ENCODE measurements at regions not wholly inside any gene's neighbourhood (a gene's known extent, or its start where the extent isn't known, plus 50 kb on each side); places are given as distances from the start of the nearest gene placed in this dataset.

DNA sequence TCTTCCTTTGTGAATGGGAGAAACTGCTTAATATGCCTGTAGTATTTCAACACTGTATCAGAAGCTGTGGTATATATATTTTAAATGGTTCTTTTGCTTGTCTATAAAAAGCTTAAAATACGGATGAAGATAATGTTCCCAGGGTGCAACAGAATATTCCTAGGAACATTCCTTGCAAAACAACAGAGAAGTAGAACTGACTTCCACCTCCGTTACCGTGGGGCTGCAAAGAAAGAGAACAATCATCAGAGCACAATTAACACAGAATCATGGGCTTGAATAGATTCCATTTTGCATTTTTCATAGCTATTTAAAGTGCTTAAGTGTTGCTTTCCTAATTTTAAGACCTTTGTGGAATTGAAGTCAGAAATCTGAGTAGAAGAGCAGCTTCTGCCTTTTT lies 1227.7 kb downstream of the EFNB2 start:
- TF ChIP-seq POLR2AphosphoS5 (IDR thresholded peaks at IDR 0.05; ENCODE audit: low read depth, low read length), result no peak
- TF ChIP-seq TAF1 (IDR thresholded peaks at IDR 0.05; ENCODE audit: borderline replicate concordance, low read depth, low read length), result no peak

Measured in GM12892 (cell line).